ENCODE measurements at regions not wholly inside any gene's neighbourhood (a gene's known extent, or its start where the extent isn't known, plus 50 kb on each side); places are given as distances from the start of the nearest gene placed in this dataset.
"Not testable (repeated sequence)": the region's sequence is repeated elsewhere in the genome, so short reads cannot be mapped to it uniquely, and the experiment has no call there.

DNA sequence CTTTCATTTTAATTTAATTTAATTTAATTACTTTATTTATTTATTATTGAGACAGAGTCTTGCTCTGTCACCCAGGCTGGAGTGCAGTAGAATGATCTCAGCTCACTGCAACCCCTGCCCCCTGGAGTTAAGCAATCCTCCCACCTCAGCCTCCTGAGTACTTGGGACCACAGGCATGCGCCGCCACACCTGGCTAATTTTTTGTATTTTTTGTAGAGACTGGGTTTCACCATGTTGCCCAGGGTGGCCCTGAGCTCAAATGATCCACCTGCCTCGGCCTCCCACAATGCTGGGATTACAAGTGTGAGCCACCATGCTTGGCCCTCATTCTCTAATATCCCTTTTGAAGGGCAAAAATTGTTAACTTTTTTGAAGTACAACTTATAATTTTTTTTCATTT lies 92.9 kb downstream of the XRCC2 start:
- Histone ChIP-seq H3K4me3 (no peak overlapping the region), H3K36me3 (no peaks in the 10 kb centered on the region), H3K27ac (no peak overlapping the region), H3K4me1 (no peaks in the 10 kb centered on the region), H3K27me3 (no peaks in the 10 kb centered on the region), H3K9me3 (no peaks in the 10 kb centered on the region)
- DNase-seq (ENCODE audit: extremely low spot score in 2 of 2): no peak
- TF ChIP-seq POLR2AphosphoS5 (IDR thresholded peaks at IDR 0.05; ENCODE audit: insufficient read depth in 1 of 2, low read depth in 1 of 2) (no peak), POLR2A (IDR thresholded peaks at IDR 0.05) (no peak)
- TF ChIP-seq, protein P1, sequence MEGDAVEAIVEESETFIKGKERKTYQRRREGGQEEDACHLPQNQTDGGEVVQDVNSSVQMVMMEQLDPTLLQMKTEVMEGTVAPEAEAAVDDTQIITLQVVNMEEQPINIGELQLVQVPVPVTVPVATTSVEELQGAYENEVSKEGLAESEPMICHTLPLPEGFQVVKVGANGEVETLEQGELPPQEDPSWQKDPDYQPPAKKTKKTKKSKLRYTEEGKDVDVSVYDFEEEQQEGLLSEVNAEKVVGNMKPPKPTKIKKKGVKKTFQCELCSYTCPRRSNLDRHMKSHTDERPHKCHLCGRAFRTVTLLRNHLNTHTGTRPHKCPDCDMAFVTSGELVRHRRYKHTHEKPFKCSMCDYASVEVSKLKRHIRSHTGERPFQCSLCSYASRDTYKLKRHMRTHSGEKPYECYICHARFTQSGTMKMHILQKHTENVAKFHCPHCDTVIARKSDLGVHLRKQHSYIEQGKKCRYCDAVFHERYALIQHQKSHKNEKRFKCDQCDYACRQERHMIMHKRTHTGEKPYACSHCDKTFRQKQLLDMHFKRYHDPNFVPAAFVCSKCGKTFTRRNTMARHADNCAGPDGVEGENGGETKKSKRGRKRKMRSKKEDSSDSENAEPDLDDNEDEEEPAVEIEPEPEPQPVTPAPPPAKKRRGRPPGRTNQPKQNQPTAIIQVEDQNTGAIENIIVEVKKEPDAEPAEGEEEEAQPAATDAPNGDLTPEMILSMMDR (IDR thresholded peaks at IDR 0.05): no peak
- intact Hi-C loops (cut with DNase I): no loop called here

GRCh38 chr7:152579070-152579469 lies 96.9 kb downstream of the XRCC2 start:
- Histone ChIP-seq H3K4me3 (no peak overlapping the region), H3K27me3 (no peaks in the 10 kb centered on the region), H3K36me3 (no peaks in the 10 kb centered on the region), H3K4me1 (peaks cover 12% of the 10 kb centered on the region), H3K27ac (no peak overlapping the region), H3K9me3 (no peaks in the 10 kb centered on the region)
- TF ChIP-seq POLR2AphosphoS5 (IDR thresholded peaks at IDR 0.05; ENCODE audit: insufficient read depth in 1 of 2, low read depth in 1 of 2) (no peak), POLR2A (IDR thresholded peaks at IDR 0.05) (no peak)
- TF ChIP-seq, protein P1 (IDR thresholded peaks at IDR 0.05): no peak
- no peak for DNase-seq (ENCODE audit: extremely low spot score in 2 of 2)
- intact Hi-C loops (cut with DNase I): no loop called here

DNA sequence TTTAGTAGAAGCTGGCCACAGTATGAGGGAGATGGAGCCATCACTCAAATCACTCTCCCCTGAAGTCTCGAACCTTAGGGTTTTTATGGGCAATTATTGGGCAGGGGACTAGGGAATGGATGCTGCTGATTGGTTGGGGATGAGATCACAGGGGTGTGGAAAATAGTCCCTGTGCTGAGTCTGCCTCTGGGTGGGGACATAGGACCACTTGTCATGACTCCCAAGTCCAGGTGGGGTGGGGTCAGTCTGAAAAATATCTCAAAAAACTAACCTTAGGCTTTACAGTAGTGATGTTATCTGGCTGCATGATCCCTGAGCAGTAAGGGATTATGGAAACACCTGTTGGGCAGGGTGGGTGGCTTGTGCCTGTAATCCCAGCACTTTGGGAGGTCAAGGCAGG lies 98.6 kb downstream of the XRCC2 start:
- H3K36me3 ChIP-seq: no peaks in the 10 kb centered on the region
- H3K27me3 ChIP-seq: no peaks in the 10 kb centered on the region
- TF ChIP-seq POLR2A (IDR thresholded peaks at IDR 0.05): no peak
- TF ChIP-seq, protein P1 (IDR thresholded peaks at IDR 0.05): no peak
- TF ChIP-seq POLR2AphosphoS5 (IDR thresholded peaks at IDR 0.05; ENCODE audit: insufficient read depth in 1 of 2, low read depth in 1 of 2): no peak
- no peak overlapping the region for H3K4me3 ChIP-seq
- H3K9me3 ChIP-seq: no peaks in the 10 kb centered on the region
- no peak for DNase-seq (ENCODE audit: extremely low spot score in 2 of 2)
- intact Hi-C loops (cut with DNase I): no loop called here
- no peak overlapping the region for H3K27ac ChIP-seq
- peaks cover 15% of the 10 kb centered on the region for H3K4me1 ChIP-seq

DNA sequence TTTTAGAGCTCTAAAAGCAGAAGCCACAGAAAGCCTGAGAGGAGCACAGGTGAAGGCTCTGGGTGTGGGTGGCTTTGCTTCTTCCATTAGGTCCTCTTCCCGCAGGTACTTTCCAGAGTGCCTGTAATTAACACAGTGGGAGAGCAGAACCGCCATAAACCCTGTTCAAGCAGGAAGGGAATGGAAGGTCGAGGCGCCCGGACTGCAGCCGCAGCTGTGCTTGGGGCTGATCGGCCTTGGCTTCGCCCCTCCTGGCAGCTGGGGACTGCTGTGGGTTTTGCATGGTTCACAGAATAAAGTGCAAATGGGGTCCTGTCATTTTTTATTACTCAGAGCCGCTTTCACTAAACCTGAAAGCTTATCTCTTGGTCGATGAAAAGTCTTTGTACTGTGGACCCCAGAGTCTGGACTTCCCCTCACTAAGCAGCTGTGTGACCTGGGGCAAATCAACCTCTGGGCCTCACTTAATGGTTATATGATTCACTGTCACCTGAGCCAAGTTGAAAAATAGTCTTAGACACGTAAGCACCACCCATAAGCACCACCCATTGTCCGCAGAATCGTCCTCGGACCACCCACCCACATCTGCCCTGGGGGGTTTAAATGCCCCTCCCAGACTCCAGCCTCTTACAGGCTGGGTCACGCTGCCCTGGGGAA lies 100.9 kb downstream of the XRCC2 start:
- no peaks in the 10 kb centered on the region for H3K9me3 ChIP-seq
- no peak for DNase-seq (ENCODE audit: extremely low spot score in 2 of 2)
- no peak overlapping the region for H3K27ac ChIP-seq
- no peak for TF ChIP-seq POLR2AphosphoS5 (IDR thresholded peaks at IDR 0.05; ENCODE audit: insufficient read depth in 1 of 2, low read depth in 1 of 2)
- TF ChIP-seq POLR2A (IDR thresholded peaks at IDR 0.05): no peak
- TF ChIP-seq, protein P1 (IDR thresholded peaks at IDR 0.05): no peak
- H3K27me3 ChIP-seq: no peaks in the 10 kb centered on the region
- H3K36me3 ChIP-seq: no peaks in the 10 kb centered on the region
- no peak overlapping the region for H3K4me3 ChIP-seq
- peaks cover 22% of the 10 kb centered on the region for H3K4me1 ChIP-seq
- intact Hi-C loops (cut with DNase I): no loop called here

GRCh38 chr7:152573186-152573585 lies 102.8 kb downstream of the XRCC2 start:
- intact Hi-C loops (cut with DNase I); H3K27me3 ChIP-seq; DNase-seq (ENCODE audit: extremely low spot score in 2 of 2); H3K36me3 ChIP-seq; H3K27ac ChIP-seq; H3K9me3 ChIP-seq; H3K4me3 ChIP-seq: not testable (repeated sequence)
- peaks cover 22% of the 10 kb centered on the region for H3K4me1 ChIP-seq
